Endothelial cell of umbilical vein (primary cell): ENCODE measurements at regions not wholly inside any gene's neighbourhood (a gene's known extent, or its start where the extent isn't known, plus 50 kb on each side); places are given as distances from the start of the nearest gene placed in this dataset.

Experiments used
- EZH2 ChIP-seq: IDR thresholded peaks from 2 replicates; pipeline ENCODE4 v1.6.1; 2012; ENCODE audit warnings: borderline replicate concordance, low read depth, mild to moderate bottlenecking, moderate library complexity, low read length, inconsistent platforms; ENCODE audit not compliant: severe bottlenecking
- FOS ChIP-seq: IDR thresholded peaks from 2 replicates; pipeline ENCODE4 v1.6.1; 2011; ENCODE audit warnings: mild to moderate bottlenecking, low read length, moderate library complexity, borderline replicate concordance; ENCODE audit not compliant: insufficient read depth
- GATA2 ChIP-seq: IDR thresholded peaks from 2 replicates; pipeline ENCODE4 v1.7.0; 2011; ENCODE audit warnings: low read depth, mild to moderate bottlenecking, moderate library complexity, mixed read lengths, low read length; ENCODE audit not compliant: insufficient read length, insufficient read depth
- JUN ChIP-seq: IDR thresholded peaks from 2 replicates; pipeline ENCODE4 v1.6.1; 2011; ENCODE audit warnings: borderline replicate concordance, low read depth; ENCODE audit not compliant: insufficient read length, insufficient read depth
- MYC ChIP-seq: IDR thresholded peaks from one replicate; pipeline ENCODE4 v1.6.1; 2011; ENCODE audit warnings: mild to moderate bottlenecking, low read depth, low read length
- POLR2A ChIP-seq: IDR thresholded peaks from 2 replicates; pipeline ENCODE4 v1.6.1; 2012; ENCODE audit warnings: low read depth, mild to moderate bottlenecking, control low read depth, low read length
- POLR2AphosphoS5 ChIP-seq: IDR thresholded peaks from 2 replicates; pipeline ENCODE4 v1.6.1; 2012; ENCODE audit warnings: low read depth, mild to moderate bottlenecking, control low read depth, low read length, moderate library complexity; ENCODE audit not compliant: insufficient read depth
- TF ChIP-seq, protein P1 (sequence below), 2 donors: IDR thresholded peaks; 1 replicate in 1 of 2; 2 replicates in 1 of 2; pipeline ENCODE4 v1.5.1; 2011; ENCODE audit warnings: low read length in 2 of 2, mild to moderate bottlenecking in 2 of 2, moderate library complexity in 2 of 2, control low read depth in 1 of 2, inconsistent platforms in 1 of 2, low read depth in 1 of 2; ENCODE audit not compliant: insufficient read depth in 1 of 2; ENCODE audit errors: extremely low read depth in 1 of 2

DNA sequence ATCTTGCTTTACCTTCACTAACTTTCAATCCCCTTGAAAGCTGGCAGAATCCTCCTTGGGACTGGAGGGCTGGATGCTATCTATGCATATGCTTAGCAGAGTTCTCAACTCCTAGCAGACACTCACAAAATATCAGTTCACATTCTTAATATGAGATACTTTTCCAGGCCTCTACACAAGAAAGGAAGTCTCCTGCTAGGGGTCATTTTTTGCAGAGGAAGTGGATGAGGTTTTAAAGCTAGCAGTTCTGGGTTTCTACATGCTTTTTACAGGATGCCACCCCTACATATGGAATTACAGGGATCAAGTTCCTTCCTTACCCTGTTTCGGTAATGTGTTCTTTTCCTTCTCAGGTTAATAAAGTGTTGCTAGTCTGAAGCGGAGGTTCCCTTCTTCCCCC is 206.3 kb upstream of the TP63 start:
- no peak for TF ChIP-seq FOS
- TF ChIP-seq, protein P1, sequence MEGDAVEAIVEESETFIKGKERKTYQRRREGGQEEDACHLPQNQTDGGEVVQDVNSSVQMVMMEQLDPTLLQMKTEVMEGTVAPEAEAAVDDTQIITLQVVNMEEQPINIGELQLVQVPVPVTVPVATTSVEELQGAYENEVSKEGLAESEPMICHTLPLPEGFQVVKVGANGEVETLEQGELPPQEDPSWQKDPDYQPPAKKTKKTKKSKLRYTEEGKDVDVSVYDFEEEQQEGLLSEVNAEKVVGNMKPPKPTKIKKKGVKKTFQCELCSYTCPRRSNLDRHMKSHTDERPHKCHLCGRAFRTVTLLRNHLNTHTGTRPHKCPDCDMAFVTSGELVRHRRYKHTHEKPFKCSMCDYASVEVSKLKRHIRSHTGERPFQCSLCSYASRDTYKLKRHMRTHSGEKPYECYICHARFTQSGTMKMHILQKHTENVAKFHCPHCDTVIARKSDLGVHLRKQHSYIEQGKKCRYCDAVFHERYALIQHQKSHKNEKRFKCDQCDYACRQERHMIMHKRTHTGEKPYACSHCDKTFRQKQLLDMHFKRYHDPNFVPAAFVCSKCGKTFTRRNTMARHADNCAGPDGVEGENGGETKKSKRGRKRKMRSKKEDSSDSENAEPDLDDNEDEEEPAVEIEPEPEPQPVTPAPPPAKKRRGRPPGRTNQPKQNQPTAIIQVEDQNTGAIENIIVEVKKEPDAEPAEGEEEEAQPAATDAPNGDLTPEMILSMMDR (IDR thresholded peaks at IDR 0.05; ENCODE audit: extremely low read depth in 1 of 2, insufficient read depth in 1 of 2, low read depth in 1 of 2, low read length in 2 of 2): no peak
- no peak for TF ChIP-seq GATA2
- TF ChIP-seq POLR2AphosphoS5: no peak
- TF ChIP-seq MYC: no peak
- no peak for TF ChIP-seq EZH2
- no peak for TF ChIP-seq POLR2A
- no peak for TF ChIP-seq JUN
